Loucy (cell line): ENCODE measurements at regions not wholly inside any gene's neighbourhood (a gene's known extent, or its start where the extent isn't known, plus 50 kb on each side); places are given as distances from the start of the nearest gene placed in this dataset.
"Not testable (repeated sequence)": the region's sequence is repeated elsewhere in the genome, so short reads cannot be mapped to it uniquely, and the experiment has no call there.

Source experiments
- H2AFZ ChIP-seq: fragments of 200-600 bp; sonication (generic); 2 replicates; pipeline ENCODE4 v1.6.0; 2016; ENCODE audit warnings: antibody characterized with exemption, mild to moderate bottlenecking, low read length, moderate library complexity
- H3F3A ChIP-seq: fragments of 200-600 bp; 2 replicates; pipeline ENCODE4 v1.6.0; 2016; ENCODE audit warnings: antibody characterized with exemption, low read depth, mild to moderate bottlenecking
- H3K27me3 ChIP-seq: fragments of 200-600 bp; sonication (generic); 2 replicates; pipeline ENCODE4 v1.6.1; 2014; ENCODE audit warnings: low read length, mild to moderate bottlenecking; ENCODE audit not compliant: insufficient read depth, poor library complexity, severe bottlenecking
- H3K36me3 ChIP-seq: fragments of 200-600 bp; sonication (generic); 2 replicates; pipeline ENCODE4 v1.6.1; 2016; ENCODE audit warnings: low read length; ENCODE audit not compliant: insufficient read depth
- H3K4me1 ChIP-seq: fragments of 200-600 bp; sonication (generic); 2 replicates; pipeline ENCODE4 v1.5.1; 2014; ENCODE audit warnings: low read length, mild to moderate bottlenecking; ENCODE audit not compliant: insufficient read depth, poor library complexity, severe bottlenecking
- H3K4me2 ChIP-seq: fragments of 200-600 bp; sonication (generic); 2 replicates; pipeline ENCODE4 v1.6.0; 2014; ENCODE audit warnings: antibody characterized with exemption, low read length, low read depth, mild to moderate bottlenecking; ENCODE audit not compliant: poor library complexity, severe bottlenecking
- H3K4me3 ChIP-seq: fragments of 200-600 bp; sonication (generic); 2 replicates; pipeline ENCODE4 v1.5.1; 2014; ENCODE audit warnings: low read length, mild to moderate bottlenecking, mixed read lengths; ENCODE audit not compliant: poor library complexity, severe bottlenecking
- H3K79me2 ChIP-seq: fragments of 200-600 bp; sonication (generic); 2 replicates; pipeline ENCODE4 v1.6.1; 2014; ENCODE audit warnings: low read length; ENCODE audit not compliant: insufficient read depth
- H3K9ac ChIP-seq: fragments of 200-600 bp; sonication (generic); 2 replicates; pipeline ENCODE4 v1.6.0; 2014; ENCODE audit warnings: mild to moderate bottlenecking, low read depth, low read length, moderate library complexity; ENCODE audit not compliant: poor library complexity, severe bottlenecking
- H3K9me2 ChIP-seq: fragments of 200-600 bp; sonication (generic); replicated peaks from 2 replicates; pipeline ENCODE4 v1.6.1; 2016; ENCODE audit warnings: low read depth, low read length, mixed read lengths
- H3K9me3 ChIP-seq: fragments of 200-600 bp; sonication (generic); 2 replicates; pipeline ENCODE4 v1.6.1; 2014; ENCODE audit warnings: mild to moderate bottlenecking, antibody characterized with exemption, low read length, low read depth; ENCODE audit not compliant: insufficient read depth
- H4K20me1 ChIP-seq: fragments of 200-600 bp; sonication (generic); 2 replicates; pipeline ENCODE4 v1.6.0; 2014; ENCODE audit warnings: antibody characterized with exemption, low read length, mild to moderate bottlenecking; ENCODE audit not compliant: insufficient read depth, poor library complexity, severe bottlenecking
- EZH2phosphoT487 ChIP-seq: fragments of 200-600 bp; IDR thresholded peaks from 2 replicates; pipeline ENCODE4 v1.6.1; 2018; ENCODE audit warnings: antibody characterized with exemption, mild to moderate bottlenecking, moderate library complexity, borderline replicate concordance
- TF ChIP-seq, protein P1 (sequence below): fragments of 200-600 bp; sonication (generic); conservative IDR thresholded peaks from 2 replicates; pipeline ENCODE4 v1.5.1; 2014; ENCODE audit warnings: mild to moderate bottlenecking, antibody characterized with exemption, low read length

DNA sequence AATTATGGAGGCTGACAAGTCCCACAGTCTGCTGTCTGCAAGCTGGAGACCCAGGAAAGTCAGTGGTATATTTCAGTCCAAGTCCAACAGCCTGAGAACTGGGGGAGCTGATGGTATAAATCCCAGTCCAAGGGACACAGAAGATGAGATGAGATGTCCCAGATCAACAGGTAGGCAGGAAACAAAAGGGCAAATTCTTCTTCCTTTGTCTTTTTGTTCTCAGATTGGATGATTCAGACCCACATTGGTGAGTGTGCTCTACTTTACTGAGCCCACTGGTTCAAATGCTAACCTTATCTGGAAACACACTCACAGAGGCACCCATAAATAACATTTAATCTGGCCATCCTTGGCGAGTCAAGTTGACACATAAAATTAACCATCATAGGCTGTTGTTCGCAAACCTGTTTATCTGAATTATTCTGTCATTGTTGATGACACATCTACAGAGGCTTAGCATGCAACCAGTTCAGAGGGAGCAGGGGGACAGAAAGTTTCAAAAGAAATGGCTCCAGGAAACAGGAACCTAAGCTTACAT is 62.7 kb upstream of the ITGA11 start:
- Histone ChIP-seq H3K79me2 (no peaks in the 10 kb centered on the region), H3K9ac (no peak overlapping the region), H3K4me2 (no peak overlapping the region), H3K9me3 (no peaks in the 10 kb centered on the region), H3K27me3 (no peaks in the 10 kb centered on the region), H4K20me1 (no peaks in the 10 kb centered on the region), H3K4me3 (no peak overlapping the region), H3K36me3 (no peaks in the 10 kb centered on the region), H2AFZ (no peak overlapping the region), H3K4me1 (no peaks in the 10 kb centered on the region), H3F3A (no peaks in the 10 kb centered on the region), H3K9me2 (no peaks in the 10 kb centered on the region)
- no peak for TF ChIP-seq EZH2phosphoT487

DNA sequence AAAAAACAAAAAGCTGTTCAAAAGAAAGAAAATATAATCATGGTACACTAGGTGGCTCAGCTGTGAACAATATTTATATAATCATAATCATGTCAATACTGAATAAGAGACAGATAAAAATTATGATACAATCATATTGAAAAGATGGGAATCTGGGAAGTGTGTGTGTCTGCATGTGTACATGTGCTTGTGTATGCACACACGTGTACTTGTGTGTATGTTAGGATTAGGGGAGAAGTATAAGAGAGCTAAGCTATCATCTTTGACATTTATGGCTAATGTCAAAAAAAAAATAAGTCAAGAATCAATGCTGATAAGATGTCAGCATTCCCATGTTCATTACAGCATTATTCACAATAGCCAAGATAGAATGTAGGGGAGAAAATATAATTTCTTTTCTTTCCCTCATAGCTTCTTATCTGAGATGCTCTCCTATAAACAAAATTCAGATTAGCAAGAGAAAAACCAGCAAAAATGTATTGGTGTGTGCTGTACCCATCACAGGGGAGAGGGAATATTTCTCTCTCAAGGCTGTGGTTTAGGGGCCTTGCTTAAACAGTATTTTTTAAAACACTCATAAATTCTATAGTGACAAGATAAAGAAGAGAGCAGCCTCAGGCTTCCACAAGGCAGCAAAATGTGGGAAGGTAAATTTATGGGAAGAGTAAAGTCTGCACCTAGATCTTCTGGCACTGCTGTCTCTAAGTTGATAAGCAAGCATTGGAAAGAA is 63.4 kb upstream of the ITGA11 start:
- Histone ChIP-seq H3K4me2 (no peak overlapping the region), H3K36me3 (no peaks in the 10 kb centered on the region), H3K27me3 (no peaks in the 10 kb centered on the region), H3K9me2 (no peaks in the 10 kb centered on the region), H3K9ac (no peak overlapping the region), H3K9me3 (no peaks in the 10 kb centered on the region), H3F3A (no peaks in the 10 kb centered on the region), H3K4me3 (no peak overlapping the region), H3K79me2 (no peaks in the 10 kb centered on the region), H4K20me1 (no peaks in the 10 kb centered on the region), H3K4me1 (no peaks in the 10 kb centered on the region), H2AFZ (no peak overlapping the region)
- TF ChIP-seq, protein P1, sequence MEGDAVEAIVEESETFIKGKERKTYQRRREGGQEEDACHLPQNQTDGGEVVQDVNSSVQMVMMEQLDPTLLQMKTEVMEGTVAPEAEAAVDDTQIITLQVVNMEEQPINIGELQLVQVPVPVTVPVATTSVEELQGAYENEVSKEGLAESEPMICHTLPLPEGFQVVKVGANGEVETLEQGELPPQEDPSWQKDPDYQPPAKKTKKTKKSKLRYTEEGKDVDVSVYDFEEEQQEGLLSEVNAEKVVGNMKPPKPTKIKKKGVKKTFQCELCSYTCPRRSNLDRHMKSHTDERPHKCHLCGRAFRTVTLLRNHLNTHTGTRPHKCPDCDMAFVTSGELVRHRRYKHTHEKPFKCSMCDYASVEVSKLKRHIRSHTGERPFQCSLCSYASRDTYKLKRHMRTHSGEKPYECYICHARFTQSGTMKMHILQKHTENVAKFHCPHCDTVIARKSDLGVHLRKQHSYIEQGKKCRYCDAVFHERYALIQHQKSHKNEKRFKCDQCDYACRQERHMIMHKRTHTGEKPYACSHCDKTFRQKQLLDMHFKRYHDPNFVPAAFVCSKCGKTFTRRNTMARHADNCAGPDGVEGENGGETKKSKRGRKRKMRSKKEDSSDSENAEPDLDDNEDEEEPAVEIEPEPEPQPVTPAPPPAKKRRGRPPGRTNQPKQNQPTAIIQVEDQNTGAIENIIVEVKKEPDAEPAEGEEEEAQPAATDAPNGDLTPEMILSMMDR, result no peak
- TF ChIP-seq EZH2phosphoT487, result no peak

- Histone ChIP-seq H4K20me1 (no peaks in the 10 kb centered on the region), H3K9me3 (no peaks in the 10 kb centered on the region), H3K36me3 (no peaks in the 10 kb centered on the region), H3F3A (no peaks in the 10 kb centered on the region), H3K9me2 (no peaks in the 10 kb centered on the region), H3K4me2 (no peak overlapping the region), H3K4me3 (no peak overlapping the region), H3K9ac (no peak overlapping the region), H3K27me3 (no peaks in the 10 kb centered on the region), H2AFZ (no peak overlapping the region), H3K79me2 (no peaks in the 10 kb centered on the region), H3K4me1 (no peaks in the 10 kb centered on the region)
- TF ChIP-seq, protein P1, result no peak
- TF ChIP-seq EZH2phosphoT487, result no peak
Observed at GRCh38 chr15:68495981-68496705, 64.2 kb upstream of the ITGA11 start.

- H3F3A ChIP-seq, H3K9ac ChIP-seq, H2AFZ ChIP-seq, H3K79me2 ChIP-seq, H3K36me3 ChIP-seq, H3K4me2 ChIP-seq, H3K9me3 ChIP-seq, H3K4me1 ChIP-seq, H4K20me1 ChIP-seq, H3K27me3 ChIP-seq, H3K4me3 ChIP-seq, H3K9me2 ChIP-seq: not testable (repeated sequence)
Observed at GRCh38 chr15:68496751-68497150, 64.8 kb upstream of the ITGA11 start.
